ENCODE measurements at regions not wholly inside any gene's neighbourhood (a gene's known extent, or its start where the extent isn't known, plus 50 kb on each side); places are given as distances from the start of the nearest gene placed in this dataset.

GRCh38 chr21:26709090-26709489, 136.0 kb upstream of the CYYR1 start:
- TF ChIP-seq POLR2AphosphoS5 (IDR thresholded peaks at IDR 0.05) (no peak), POLR2A (IDR thresholded peaks at IDR 0.05; ENCODE audit: low read depth) (no peak), CTCF (IDR thresholded peaks at IDR 0.05) (no peak)
